Endothelial cell of umbilical vein (primary cell): ENCODE measurements at regions not wholly inside any gene's neighbourhood (a gene's known extent, or its start where the extent isn't known, plus 50 kb on each side); places are given as distances from the start of the nearest gene placed in this dataset.

Source experiments
- BruUV-seq: library from RNA; stranded (reverse); fragments of 400-500 nt; replicated peaks from 2 replicates; lab custom pipeline; 2021; lab: Mats Ljungman, UMichigan
- CTCF ChIA-PET: fragments of 300-600, 350-600 bp; sonication (Branson Sonifier 250); formaldehyde crosslinking; loops from one replicate; lab custom pipeline; 2021; ENCODE audit warnings: antibody characterized with exemption, inconsistent platforms; lab: Charles Lee
- POLR2A ChIA-PET: fragments of 300-600, 350-600 bp; sonication (Branson Sonifier 250); formaldehyde crosslinking; loops from one replicate; lab custom pipeline; 2021; ENCODE audit warnings: antibody characterized with exemption, inconsistent platforms; lab: Charles Lee
- DNase-seq: peaks from one replicate; pipeline ENCODE4 v3.0.0-alpha.2; 2011; ENCODE audit warnings: low read depth, low spot score
- FAIRE-seq: peaks from 2 replicates; lab custom pipeline; 2011; peaks lifted over from hg19 to GRCh38; lab: Jason Lieb, UNC
- H2AFZ ChIP-seq: 2 replicates; pipeline ENCODE4 v1.6.0; 2012; ENCODE audit warnings: low read depth, low read length, control low read depth, inconsistent platforms
- H3K27ac ChIP-seq: 2 replicates; pipeline ENCODE4 v1.5.1; 2011; ENCODE audit warnings: low read depth, mild to moderate bottlenecking, control low read depth, low read length, moderate library complexity; ENCODE audit not compliant: insufficient read depth
- H3K27me3 ChIP-seq, 2 experiments: 2 replicates each; pipeline versions ENCODE4 v1.6.0 to v1.6.1; 2011; ENCODE audit warnings: low read length in 2 of 2, mixed read lengths in 1 of 2; ENCODE audit not compliant: control insufficient read depth in 2 of 2, insufficient read depth in 2 of 2
- H3K36me3 ChIP-seq, 2 experiments: 2 replicates in 1 of 2; 3 replicates in 1 of 2; pipeline ENCODE4 v1.5.1; 2011; ENCODE audit warnings: low read length in 2 of 2, mild to moderate bottlenecking in 1 of 2, moderate library complexity in 1 of 2; ENCODE audit not compliant: control insufficient read depth in 2 of 2, insufficient read depth in 2 of 2; ENCODE audit errors: extremely low read depth in 1 of 2
- H3K4me1 ChIP-seq: 3 replicates; pipeline ENCODE4 v1.5.1; 2011; ENCODE audit warnings: mild to moderate bottlenecking, low read length; ENCODE audit not compliant: control insufficient read depth, insufficient read depth; ENCODE audit errors: extremely low read depth
- H3K4me2 ChIP-seq: 2 replicates; pipeline ENCODE4 v1.6.1; 2011; ENCODE audit warnings: low read length, control low read depth, mixed read lengths; ENCODE audit not compliant: insufficient read depth
- H3K4me3 ChIP-seq, 3 experiments: fragments of 200-600 bp in 1 of 3; sonication (generic), shearing (Covaris generic) in 1 of 3; replicated peaks in 1 of 3; 2 replicates each; pipeline ENCODE4 v1.5.1; 2011 to 2016; ENCODE audit warnings: control low read depth in 3 of 3, low read length in 3 of 3, mild to moderate bottlenecking in 2 of 3, inconsistent platforms in 1 of 3, low read depth in 1 of 3, moderate library complexity in 1 of 3; ENCODE audit not compliant: insufficient read depth in 1 of 3
- H3K79me2 ChIP-seq: 2 replicates; pipeline ENCODE4 v1.6.0; 2012; ENCODE audit warnings: low read length, inconsistent platforms; ENCODE audit not compliant: control insufficient read depth, insufficient read depth
- H3K9ac ChIP-seq: replicated peaks from 2 replicates; pipeline ENCODE3; 2011; ENCODE audit warnings: low read length, control low read depth; ENCODE audit not compliant: insufficient read depth; ENCODE audit errors: extremely low read depth
- H3K9me1 ChIP-seq: replicated peaks from 3 replicates; pipeline ENCODE4 v1.6.0; 2011; ENCODE audit warnings: mild to moderate bottlenecking, low read length; ENCODE audit not compliant: control insufficient read depth, insufficient read depth; ENCODE audit errors: extremely low read depth
- H3K9me3 ChIP-seq: replicated peaks from 2 replicates; pipeline ENCODE4 v1.5.1; 2012; ENCODE audit warnings: low read length, inconsistent platforms; ENCODE audit not compliant: control insufficient read depth, insufficient read depth
- H4K20me1 ChIP-seq: replicated peaks from 2 replicates; pipeline ENCODE3; 2011; ENCODE audit warnings: mild to moderate bottlenecking, low read length; ENCODE audit not compliant: control insufficient read depth, insufficient read depth; ENCODE audit errors: extremely low read depth
- EZH2 ChIP-seq: IDR thresholded peaks from 2 replicates; pipeline ENCODE4 v1.6.1; 2012; ENCODE audit warnings: borderline replicate concordance, low read depth, mild to moderate bottlenecking, moderate library complexity, low read length, inconsistent platforms; ENCODE audit not compliant: severe bottlenecking
- FOS ChIP-seq: IDR thresholded peaks from 2 replicates; pipeline ENCODE4 v1.6.1; 2011; ENCODE audit warnings: mild to moderate bottlenecking, low read length, moderate library complexity, borderline replicate concordance; ENCODE audit not compliant: insufficient read depth
- GATA2 ChIP-seq: IDR thresholded peaks from 2 replicates; pipeline ENCODE4 v1.7.0; 2011; ENCODE audit warnings: low read depth, mild to moderate bottlenecking, moderate library complexity, mixed read lengths, low read length; ENCODE audit not compliant: insufficient read length, insufficient read depth
- JUN ChIP-seq: IDR thresholded peaks from 2 replicates; pipeline ENCODE4 v1.6.1; 2011; ENCODE audit warnings: borderline replicate concordance, low read depth; ENCODE audit not compliant: insufficient read length, insufficient read depth
- MYC ChIP-seq: IDR thresholded peaks from one replicate; pipeline ENCODE4 v1.6.1; 2011; ENCODE audit warnings: mild to moderate bottlenecking, low read depth, low read length
- POLR2A ChIP-seq: IDR thresholded peaks from 2 replicates; pipeline ENCODE4 v1.6.1; 2012; ENCODE audit warnings: low read depth, mild to moderate bottlenecking, control low read depth, low read length
- POLR2AphosphoS5 ChIP-seq: IDR thresholded peaks from 2 replicates; pipeline ENCODE4 v1.6.1; 2012; ENCODE audit warnings: low read depth, mild to moderate bottlenecking, control low read depth, low read length, moderate library complexity; ENCODE audit not compliant: insufficient read depth
- dilution Hi-C: fragments of 300-500 bp; cut with MboI; formaldehyde crosslinking; loops from one replicate; pipeline ENCODE4 v1.15.0; 2019; ENCODE audit warnings: low sequenced_read_pairs; ENCODE audit not compliant: extremely low pct_ligation_motif_present
- intact Hi-C: fragments of 100-400 bp; cut with micrococcal nuclease; formaldehyde crosslinking; loops from one replicate; pipeline ENCODE4 v1.10.0; 2022
- TF ChIP-seq, protein P1 (sequence below): IDR thresholded peaks from 2 replicates; pipeline ENCODE4 v1.6.1; 2011; ENCODE audit not compliant: insufficient read depth, insufficient read length
- TF ChIP-seq, protein P2 (sequence below), 2 donors: IDR thresholded peaks; 1 replicate in 1 of 2; 2 replicates in 1 of 2; pipeline ENCODE4 v1.5.1; 2011; ENCODE audit warnings: low read length in 2 of 2, mild to moderate bottlenecking in 2 of 2, moderate library complexity in 2 of 2, control low read depth in 1 of 2, inconsistent platforms in 1 of 2, low read depth in 1 of 2; ENCODE audit not compliant: insufficient read depth in 1 of 2; ENCODE audit errors: extremely low read depth in 1 of 2

DNA sequence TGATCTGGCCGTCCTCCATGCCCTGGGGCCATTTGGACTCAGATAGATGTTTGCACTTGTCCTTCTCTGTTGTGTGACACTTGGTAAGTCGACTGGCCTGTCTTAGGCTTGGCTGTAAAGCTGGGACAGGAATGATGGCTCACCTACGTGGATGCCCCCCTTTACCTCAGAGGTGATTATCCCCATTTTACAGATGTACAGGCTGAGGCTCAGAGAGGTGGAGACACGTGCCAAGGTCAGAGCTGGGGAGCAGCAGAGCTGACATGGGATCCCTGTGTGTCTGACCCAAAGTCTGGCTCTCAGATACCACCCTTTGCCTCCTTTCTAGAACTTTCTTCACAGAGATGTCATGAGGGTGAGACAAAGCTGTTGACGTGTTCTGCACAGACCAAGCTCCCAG lies 71.3 kb upstream of the CIBAR2 start:
- ChIA-PET POLR2A (no interaction called here), CTCF (interaction anchor here (1.7 kb wide), 1 partner anchor 69 kb away, joined by 4 read pairs; no protein-coding TSS in a partner anchor)

DNA sequence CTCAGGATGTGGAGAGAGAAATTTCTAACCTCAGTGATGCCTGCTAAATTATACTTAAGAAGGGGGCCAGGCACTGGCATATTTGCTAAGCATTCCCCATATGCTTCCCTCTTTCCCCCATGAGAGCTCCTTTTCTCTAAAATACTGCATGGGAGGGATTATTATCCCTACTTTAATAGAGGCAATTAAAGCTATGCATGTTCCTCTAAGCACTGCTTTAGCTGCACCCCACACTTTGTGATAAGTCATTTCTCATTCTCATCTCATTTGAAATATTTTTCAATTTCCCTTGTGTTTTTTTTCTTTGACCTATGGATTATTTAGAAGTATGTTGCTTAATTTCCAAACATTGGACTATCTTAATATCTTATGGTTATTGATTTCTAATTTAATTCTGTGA lies 72.1 kb upstream of the CIBAR2 start:
- Histone ChIP-seq H3K36me3 (peaks cover 0 to 3% of the 10 kb centered on the region in 2 experiments), H3K4me2 (no peak overlapping the region), H3K27ac (no peak overlapping the region), H3K4me1 (no peaks in the 10 kb centered on the region), H3K79me2 (no peaks in the 10 kb centered on the region), H3K9me3 (peaks cover 6% of the 10 kb centered on the region), H3K9me1 (no peaks in the 10 kb centered on the region), H2AFZ (no peak overlapping the region), H3K4me3 (no peak overlapping the region), H3K27me3 (no peaks in the 10 kb centered on the region), H4K20me1 (no peaks in the 10 kb centered on the region), H3K9ac (no peak overlapping the region)
- BruUV-seq = no TSS peak
- TF ChIP-seq MYC (no peak), POLR2A (no peak), GATA2 (no peak), JUN (no peak), POLR2AphosphoS5 (no peak), EZH2 (no peak), FOS (no peak)
- TF ChIP-seq, protein P1, sequence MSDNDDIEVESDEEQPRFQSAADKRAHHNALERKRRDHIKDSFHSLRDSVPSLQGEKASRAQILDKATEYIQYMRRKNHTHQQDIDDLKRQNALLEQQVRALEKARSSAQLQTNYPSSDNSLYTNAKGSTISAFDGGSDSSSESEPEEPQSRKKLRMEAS = no peak
- TF ChIP-seq, protein P2, sequence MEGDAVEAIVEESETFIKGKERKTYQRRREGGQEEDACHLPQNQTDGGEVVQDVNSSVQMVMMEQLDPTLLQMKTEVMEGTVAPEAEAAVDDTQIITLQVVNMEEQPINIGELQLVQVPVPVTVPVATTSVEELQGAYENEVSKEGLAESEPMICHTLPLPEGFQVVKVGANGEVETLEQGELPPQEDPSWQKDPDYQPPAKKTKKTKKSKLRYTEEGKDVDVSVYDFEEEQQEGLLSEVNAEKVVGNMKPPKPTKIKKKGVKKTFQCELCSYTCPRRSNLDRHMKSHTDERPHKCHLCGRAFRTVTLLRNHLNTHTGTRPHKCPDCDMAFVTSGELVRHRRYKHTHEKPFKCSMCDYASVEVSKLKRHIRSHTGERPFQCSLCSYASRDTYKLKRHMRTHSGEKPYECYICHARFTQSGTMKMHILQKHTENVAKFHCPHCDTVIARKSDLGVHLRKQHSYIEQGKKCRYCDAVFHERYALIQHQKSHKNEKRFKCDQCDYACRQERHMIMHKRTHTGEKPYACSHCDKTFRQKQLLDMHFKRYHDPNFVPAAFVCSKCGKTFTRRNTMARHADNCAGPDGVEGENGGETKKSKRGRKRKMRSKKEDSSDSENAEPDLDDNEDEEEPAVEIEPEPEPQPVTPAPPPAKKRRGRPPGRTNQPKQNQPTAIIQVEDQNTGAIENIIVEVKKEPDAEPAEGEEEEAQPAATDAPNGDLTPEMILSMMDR (IDR thresholded peaks at IDR 0.05; ENCODE audit: extremely low read depth in 1 of 2, insufficient read depth in 1 of 2, low read depth in 1 of 2, low read length in 2 of 2) = no peak
- DNase-seq (no peak), FAIRE-seq (no peak)
- dilution Hi-C loops (no loop called here), intact Hi-C loops (no loop called here)
- CTCF ChIA-PET = interaction anchor here (1.7 kb wide), 1 partner anchor 70 kb away, joined by 4 read pairs; no protein-coding TSS in a partner anchor
- POLR2A ChIA-PET = no interaction called here

More for the DNA sequence above, 71.3 kb upstream of the CIBAR2 start:
- BruUV-seq = no TSS peak
- H3K9me1 ChIP-seq = no peaks in the 10 kb centered on the region
- no peaks in the 10 kb centered on the region for H3K4me1 ChIP-seq
- DNase-seq = no peak
- no peaks in the 10 kb centered on the region for H3K79me2 ChIP-seq
- H4K20me1 ChIP-seq = no peaks in the 10 kb centered on the region
- no peak overlapping the region for H3K4me2 ChIP-seq
- FAIRE-seq = no peak
- peaks cover 6% of the 10 kb centered on the region for H3K9me3 ChIP-seq
- dilution Hi-C loops = no loop called here
- H3K27ac ChIP-seq = no peak overlapping the region
- H2AFZ ChIP-seq = no peak overlapping the region
- no peaks in the 10 kb centered on the region for H3K27me3 ChIP-seq
- no peak overlapping the region for H3K4me3 ChIP-seq
- TF ChIP-seq POLR2AphosphoS5 (no peak), GATA2 (no peak), POLR2A (no peak)
- TF ChIP-seq, protein P1 = no peak
- peaks cover 0 to 3% of the 10 kb centered on the region in 2 experiments for H3K36me3 ChIP-seq
- H3K9ac ChIP-seq = no peak overlapping the region
- intact Hi-C loops = no loop called here
